HCT116 (cell line): ENCODE measurements at regions not wholly inside any gene's neighbourhood (a gene's known extent, or its start where the extent isn't known, plus 50 kb on each side); places are given as distances from the start of the nearest gene placed in this dataset.

Experiments
- ATAC-seq: fragments of 200-7000 bp; cut with Tn5 transposase; 2 replicates; pipeline ENCODE4 v1.9.1; 2020; ENCODE audit warnings: mild to moderate bottlenecking, moderate library complexity
- BruUV-seq: library from RNA; stranded (reverse); fragments of 400-500 nt; replicated peaks from 2 replicates; lab custom pipeline; 2021; lab: Mats Ljungman, UMichigan
- CTCF ChIA-PET: fragments of 300-600 bp; sonication (Branson Sonifier 250); formaldehyde crosslinking; loops from one replicate; lab custom pipeline; 2021; ENCODE audit warnings: antibody characterized with exemption; lab: Charles Lee
- POLR2A ChIA-PET: fragments of 300-600, 350-600 bp; sonication (Branson Sonifier 250); formaldehyde crosslinking; loops from one replicate; lab custom pipeline; 2021; ENCODE audit warnings: antibody characterized with exemption; lab: Charles Lee
- RAD21 ChIA-PET, 2 experiments: fragments of 300-600 bp; sonication (Branson Sonifier 250); formaldehyde crosslinking; loops; one replicate each; lab custom pipeline; 2023; ENCODE audit warnings: low total read pairs in 2 of 2; ENCODE audit not compliant: uncharacterized antibody in 2 of 2, unreplicated experiment in 2 of 2, low non-redundant PET in 1 of 2; lab: Charles Lee
- DNase-seq: peaks from one replicate; pipeline ENCODE4 v3.0.0-alpha.2; 2010; ENCODE audit warnings: low read depth, low spot score
- H2AFZ ChIP-seq: fragments of 200-600 bp; shearing (Covaris generic), sonication (generic); 2 replicates; pipeline ENCODE4 v1.6.1; 2017; ENCODE audit warnings: low read depth, mixed run types, mixed read lengths, antibody characterized with exemption, low read length; ENCODE audit not compliant: poor library complexity, severe bottlenecking
- H3K27ac ChIP-seq: 2 replicates; pipeline ENCODE4 v1.5.1; 2012; ENCODE audit warnings: low read depth, low read length
- H3K27me3 ChIP-seq: fragments of 200-600 bp; sonication (generic); 2 replicates; pipeline ENCODE4 v1.6.1; 2016; ENCODE audit warnings: mixed run types, low read length, mixed read lengths; ENCODE audit not compliant: insufficient read depth
- H3K36me3 ChIP-seq, 2 experiments: fragments of 200-500 bp in 1 of 2; fragments of 200-600 bp in 1 of 2; sonication (Bioruptor generic) in 1 of 2; sonication (generic) in 1 of 2; 2 replicates each; pipeline versions ENCODE4 v1.5.1 to v1.6.1; 2014 to 2016; ENCODE audit warnings: low read length in 2 of 2, inconsistent platforms in 1 of 2, mixed read lengths in 1 of 2, mixed run types in 1 of 2; ENCODE audit not compliant: insufficient read depth in 2 of 2, control insufficient read depth in 1 of 2
- H3K4me1 ChIP-seq, 2 experiments: fragments of 200-600 bp in 1 of 2; sonication (generic) in 1 of 2; 2 replicates each; pipeline versions ENCODE4 v1.5.1 to v1.6.1; 2012 to 2017; ENCODE audit warnings: low read length in 2 of 2, inconsistent platforms in 1 of 2, mild to moderate bottlenecking in 1 of 2, mixed read lengths in 1 of 2, mixed run types in 1 of 2, moderate library complexity in 1 of 2; ENCODE audit not compliant: insufficient read depth in 2 of 2, control insufficient read depth in 1 of 2
- H3K4me2 ChIP-seq: fragments of 200-600 bp; sonication (generic); 2 replicates; pipeline ENCODE4 v1.6.1; 2017; ENCODE audit warnings: mixed run types, low read length, mixed read lengths
- H3K4me3 ChIP-seq, 2 experiments: fragments of 200-600 bp in 1 of 2; sonication (generic) in 1 of 2; replicated peaks in 1 of 2; 2 replicates each; pipeline ENCODE4 v1.5.1; 2011 to 2016; ENCODE audit warnings: low read length in 2 of 2, control low read depth in 1 of 2, low read depth in 1 of 2, mild to moderate bottlenecking in 1 of 2, mixed read lengths in 1 of 2, mixed run types in 1 of 2
- H3K79me2 ChIP-seq: fragments of 200-600 bp; sonication (generic); 2 replicates; pipeline ENCODE4 v1.6.1; 2017; ENCODE audit warnings: mild to moderate bottlenecking, mixed run types, low read length, moderate library complexity, mixed read lengths; ENCODE audit not compliant: insufficient read depth
- H3K9ac ChIP-seq: fragments of 200-600 bp; sonication (generic); 2 replicates; pipeline ENCODE4 v1.6.1; 2016; ENCODE audit warnings: low read length, mixed read lengths
- H3K9me2 ChIP-seq: fragments of 200-600 bp; sonication (generic), shearing (Covaris generic); 2 replicates; pipeline ENCODE4 v1.6.1; 2017; ENCODE audit warnings: mixed run types, mild to moderate bottlenecking, moderate library complexity; ENCODE audit not compliant: insufficient read depth
- H3K9me3 ChIP-seq, 2 experiments: fragments of 200-500 bp in 1 of 2; fragments of 200-600 bp in 1 of 2; sonication (Bioruptor generic) in 1 of 2; sonication (generic) in 1 of 2; 2 replicates each; pipeline ENCODE4 v1.6.1; 2014 to 2017; ENCODE audit warnings: low read length in 2 of 2, mixed read lengths in 2 of 2, inconsistent platforms in 1 of 2, low read depth in 1 of 2, mild to moderate bottlenecking in 1 of 2, mixed run types in 1 of 2, moderate library complexity in 1 of 2; ENCODE audit not compliant: control insufficient read depth in 1 of 2, insufficient read depth in 1 of 2
- H4K20me1 ChIP-seq: fragments of 200-600 bp; sonication (generic), shearing (Covaris generic); 2 replicates; pipeline ENCODE4 v1.6.1; 2017; ENCODE audit warnings: mixed run types, mild to moderate bottlenecking, moderate library complexity; ENCODE audit not compliant: insufficient read depth
- CBX3 ChIP-seq: IDR thresholded peaks from 2 replicates; pipeline ENCODE4 v1.6.1; 2012; ENCODE audit warnings: low read depth
- CEBPB ChIP-seq: IDR thresholded peaks from 2 replicates; pipeline ENCODE4 v1.6.1; 2012; ENCODE audit warnings: low read depth
- ELF1 ChIP-seq: IDR thresholded peaks from 2 replicates; pipeline ENCODE4 v1.6.1; 2012; ENCODE audit warnings: low read depth, borderline replicate concordance
- EZH2 ChIP-seq: fragments of 200-600 bp; sonication (generic); IDR thresholded peaks from 2 replicates; pipeline ENCODE4 v1.6.1; 2017; ENCODE audit warnings: antibody characterized with exemption, mixed run types
- FOSL1 ChIP-seq: IDR thresholded peaks from 2 replicates; pipeline ENCODE4 v1.6.1; 2012; ENCODE audit warnings: low read depth
- POLR2AphosphoS5 ChIP-seq: IDR thresholded peaks from 2 replicates; pipeline ENCODE4 v1.6.1; 2011; ENCODE audit warnings: mild to moderate bottlenecking, low read depth, low read length, moderate library complexity
- RAD21 ChIP-seq: IDR thresholded peaks from 2 replicates; pipeline ENCODE4 v1.6.1; 2012; ENCODE audit warnings: low read depth, mild to moderate bottlenecking
- SIN3A ChIP-seq: IDR thresholded peaks from 2 replicates; pipeline ENCODE4 v1.6.1; 2012; ENCODE audit warnings: low read depth
- SP1 ChIP-seq: IDR thresholded peaks from 2 replicates; pipeline ENCODE4 v1.6.1; 2012; ENCODE audit warnings: low read depth
- SRF ChIP-seq: IDR thresholded peaks from 2 replicates; pipeline ENCODE4 v1.6.1; 2012; ENCODE audit warnings: low read depth
- TCF7L2 ChIP-seq: IDR thresholded peaks from 2 replicates; pipeline ENCODE4 v1.7.0; 2011; ENCODE audit warnings: borderline replicate concordance, inconsistent platforms; ENCODE audit not compliant: insufficient read depth, insufficient read length; ENCODE audit errors: extremely low read depth
- YY1 ChIP-seq: IDR thresholded peaks from 2 replicates; pipeline ENCODE4 v1.6.1; 2011; ENCODE audit warnings: low read length, low read depth, moderate library complexity, mild to moderate bottlenecking; ENCODE audit not compliant: insufficient replicate concordance; ENCODE audit errors: extremely low read depth
- ZFX ChIP-seq: fragments of 450-650 bp; IDR thresholded peaks from 2 replicates; pipeline ENCODE4 v1.6.1; 2017
- intact Hi-C: fragments of 100-400 bp; cut with micrococcal nuclease; formaldehyde crosslinking; loops from 2 replicates; pipeline ENCODE4 v1.10.0; 2022
- TF ChIP-seq, protein P1 (sequence below): IDR thresholded peaks from 2 replicates; pipeline ENCODE4 v1.6.1; 2012
- TF ChIP-seq, protein P2 (sequence below): IDR thresholded peaks from 2 replicates; pipeline ENCODE4 v1.6.1; 2012; ENCODE audit warnings: low read depth

DNA sequence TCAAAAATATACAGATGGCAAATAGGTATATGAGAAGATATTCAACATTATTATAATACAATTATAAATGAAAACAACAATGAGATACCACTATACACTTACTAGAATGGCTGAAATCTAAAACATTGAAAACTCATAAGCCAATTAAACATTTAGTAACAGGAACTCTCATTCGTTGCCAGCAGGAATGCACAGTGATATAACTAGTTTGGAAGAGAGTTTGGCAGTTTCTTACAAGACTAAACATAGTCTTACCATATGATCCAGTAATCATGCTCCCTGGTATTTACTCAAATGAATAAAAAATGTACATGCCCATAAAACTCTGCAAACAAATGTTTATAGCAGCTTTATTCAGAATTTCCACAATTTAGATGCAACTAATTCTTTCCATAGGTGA is 476.2 kb upstream of the COBL start:
- H4K20me1 ChIP-seq: no peaks in the 10 kb centered on the region
- H3K79me2 ChIP-seq: no peaks in the 10 kb centered on the region
- POLR2A ChIA-PET: no interaction called here
- no peaks in the 10 kb centered on the region; a peak in 1 of 4 replicates for H3K9me3 ChIP-seq
- no peak for ATAC-seq
- no peak overlapping the region for H3K4me2 ChIP-seq
- intact Hi-C loops: no loop called here
- no peaks in the 10 kb centered on the region for H3K36me3 ChIP-seq
- TF ChIP-seq TCF7L2 (no peak), YY1 (no peak), EZH2 (no peak), SIN3A (no peak), FOSL1 (no peak), SP1 (no peak), ZFX (no peak), SRF (no peak), CEBPB (no peak), RAD21 (no peak), ELF1 (no peak), POLR2AphosphoS5 (no peak), CBX3 (no peak)
- TF ChIP-seq, protein P1, sequence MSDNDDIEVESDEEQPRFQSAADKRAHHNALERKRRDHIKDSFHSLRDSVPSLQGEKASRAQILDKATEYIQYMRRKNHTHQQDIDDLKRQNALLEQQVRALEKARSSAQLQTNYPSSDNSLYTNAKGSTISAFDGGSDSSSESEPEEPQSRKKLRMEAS: no peak
- TF ChIP-seq, protein P2, sequence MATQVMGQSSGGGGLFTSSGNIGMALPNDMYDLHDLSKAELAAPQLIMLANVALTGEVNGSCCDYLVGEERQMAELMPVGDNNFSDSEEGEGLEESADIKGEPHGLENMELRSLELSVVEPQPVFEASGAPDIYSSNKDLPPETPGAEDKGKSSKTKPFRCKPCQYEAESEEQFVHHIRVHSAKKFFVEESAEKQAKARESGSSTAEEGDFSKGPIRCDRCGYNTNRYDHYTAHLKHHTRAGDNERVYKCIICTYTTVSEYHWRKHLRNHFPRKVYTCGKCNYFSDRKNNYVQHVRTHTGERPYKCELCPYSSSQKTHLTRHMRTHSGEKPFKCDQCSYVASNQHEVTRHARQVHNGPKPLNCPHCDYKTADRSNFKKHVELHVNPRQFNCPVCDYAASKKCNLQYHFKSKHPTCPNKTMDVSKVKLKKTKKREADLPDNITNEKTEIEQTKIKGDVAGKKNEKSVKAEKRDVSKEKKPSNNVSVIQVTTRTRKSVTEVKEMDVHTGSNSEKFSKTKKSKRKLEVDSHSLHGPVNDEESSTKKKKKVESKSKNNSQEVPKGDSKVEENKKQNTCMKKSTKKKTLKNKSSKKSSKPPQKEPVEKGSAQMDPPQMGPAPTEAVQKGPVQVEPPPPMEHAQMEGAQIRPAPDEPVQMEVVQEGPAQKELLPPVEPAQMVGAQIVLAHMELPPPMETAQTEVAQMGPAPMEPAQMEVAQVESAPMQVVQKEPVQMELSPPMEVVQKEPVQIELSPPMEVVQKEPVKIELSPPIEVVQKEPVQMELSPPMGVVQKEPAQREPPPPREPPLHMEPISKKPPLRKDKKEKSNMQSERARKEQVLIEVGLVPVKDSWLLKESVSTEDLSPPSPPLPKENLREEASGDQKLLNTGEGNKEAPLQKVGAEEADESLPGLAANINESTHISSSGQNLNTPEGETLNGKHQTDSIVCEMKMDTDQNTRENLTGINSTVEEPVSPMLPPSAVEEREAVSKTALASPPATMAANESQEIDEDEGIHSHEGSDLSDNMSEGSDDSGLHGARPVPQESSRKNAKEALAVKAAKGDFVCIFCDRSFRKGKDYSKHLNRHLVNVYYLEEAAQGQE: no peak
- H3K27me3 ChIP-seq: no peaks in the 10 kb centered on the region
- no peak overlapping the region for H3K4me3 ChIP-seq
- CTCF ChIA-PET: no interaction called here
- no TSS peak for BruUV-seq
- RAD21 ChIA-PET: no interaction called here
- H3K9me2 ChIP-seq: no peaks in the 10 kb centered on the region
- no peak overlapping the region for H3K9ac ChIP-seq
- H3K27ac ChIP-seq: no peak overlapping the region
- no peak for DNase-seq
- no peak overlapping the region for H2AFZ ChIP-seq
- no peaks in the 10 kb centered on the region for H3K4me1 ChIP-seq
